Parathyroid adenoma (tissue), 2 donors: ENCODE measurements at regions not wholly inside any gene's neighbourhood (a gene's known extent, or its start where the extent isn't known, plus 50 kb on each side); places are given as distances from the start of the nearest gene placed in this dataset.
"Not testable (repeated sequence)": the region's sequence is repeated elsewhere in the genome, so short reads cannot be mapped to it uniquely, and the experiment has no call there.

Experiments used
- H2AFZ ChIP-seq: fragments of 300-600 bp; sonication (generic); one replicate; pipeline ENCODE4 v1.7.0; 2017; ENCODE audit warnings: antibody characterized with exemption, mild to moderate bottlenecking
- H3K27ac ChIP-seq: fragments of 300-600 bp; sonication (generic); one replicate; pipeline ENCODE4 v1.7.0; 2017
- H3K27me3 ChIP-seq: fragments of 300-600 bp; sonication (generic); one replicate; pipeline ENCODE4 v1.7.0; 2017; ENCODE audit warnings: low read length; ENCODE audit not compliant: control insufficient read depth, insufficient read depth
- H3K36me3 ChIP-seq: fragments of 300-600 bp; sonication (generic); one replicate; pipeline ENCODE4 v1.7.0; 2017; ENCODE audit warnings: low read length; ENCODE audit not compliant: control insufficient read depth, insufficient read depth
- H3K4me1 ChIP-seq: fragments of 300-600 bp; sonication (generic); one replicate; pipeline ENCODE4 v1.7.0; 2017; ENCODE audit warnings: control low read depth
- H3K4me2 ChIP-seq: fragments of 300-600 bp; sonication (generic); one replicate; pipeline ENCODE4 v1.7.0; 2017; ENCODE audit warnings: low read length
- H3K4me3 ChIP-seq: fragments of 300-600 bp; sonication (generic); one replicate; pipeline ENCODE4 v1.7.0; 2017; ENCODE audit warnings: low read depth, low read length
- H3K79me2 ChIP-seq: fragments of 300-600 bp; sonication (generic); one replicate; pipeline ENCODE4 v1.7.0; 2017; ENCODE audit warnings: control low read depth
- H3K9ac ChIP-seq: fragments of 300-600 bp; sonication (generic); one replicate; pipeline ENCODE4 v1.7.0; 2017; ENCODE audit warnings: mild to moderate bottlenecking
- H3K9me3 ChIP-seq: fragments of 300-600 bp; sonication (generic); one replicate; pipeline ENCODE4 v1.7.0; 2017; ENCODE audit warnings: low read length; ENCODE audit not compliant: control insufficient read depth
- TF ChIP-seq, protein P1 (sequence below): fragments of 300-600 bp; sonication (generic); IDR thresholded peaks from one replicate; pipeline ENCODE4 v1.7.0; 2017; ENCODE audit warnings: antibody characterized with exemption, mild to moderate bottlenecking
- donor health status: primary hyperparathyroidism.

DNA sequence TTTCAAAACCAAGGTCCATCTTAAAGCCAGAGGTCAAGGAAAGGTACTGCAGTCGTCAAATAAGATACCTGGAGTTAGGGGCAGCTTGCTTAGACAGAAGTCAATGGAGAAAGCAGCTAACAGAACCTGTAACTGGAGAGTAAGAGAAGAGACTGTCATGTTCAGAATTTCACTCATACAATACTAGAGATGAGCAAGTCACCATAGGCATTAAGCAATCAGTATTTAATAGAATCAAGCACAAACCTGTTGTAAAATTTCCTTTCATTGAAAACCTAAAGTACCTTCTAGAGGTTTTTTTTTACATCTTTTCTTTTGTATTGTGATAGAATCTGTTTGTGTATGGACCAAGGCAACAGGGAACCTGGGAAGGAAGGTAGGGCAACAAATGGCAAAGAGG is 183.4 kb upstream of the ERBB4 start:
- Histone ChIP-seq H2AFZ (no peak overlapping the region), H3K4me3 (no peak overlapping the region), H3K4me1 (no peaks in the 10 kb centered on the region), H3K27ac (no peak overlapping the region), H3K36me3 (no peaks in the 10 kb centered on the region), H3K9ac (no peak overlapping the region), H3K9me3 (no peaks in the 10 kb centered on the region), H3K27me3 (no peaks in the 10 kb centered on the region), H3K4me2 (no peak overlapping the region), H3K79me2 (no peaks in the 10 kb centered on the region)
- TF ChIP-seq, protein P1, sequence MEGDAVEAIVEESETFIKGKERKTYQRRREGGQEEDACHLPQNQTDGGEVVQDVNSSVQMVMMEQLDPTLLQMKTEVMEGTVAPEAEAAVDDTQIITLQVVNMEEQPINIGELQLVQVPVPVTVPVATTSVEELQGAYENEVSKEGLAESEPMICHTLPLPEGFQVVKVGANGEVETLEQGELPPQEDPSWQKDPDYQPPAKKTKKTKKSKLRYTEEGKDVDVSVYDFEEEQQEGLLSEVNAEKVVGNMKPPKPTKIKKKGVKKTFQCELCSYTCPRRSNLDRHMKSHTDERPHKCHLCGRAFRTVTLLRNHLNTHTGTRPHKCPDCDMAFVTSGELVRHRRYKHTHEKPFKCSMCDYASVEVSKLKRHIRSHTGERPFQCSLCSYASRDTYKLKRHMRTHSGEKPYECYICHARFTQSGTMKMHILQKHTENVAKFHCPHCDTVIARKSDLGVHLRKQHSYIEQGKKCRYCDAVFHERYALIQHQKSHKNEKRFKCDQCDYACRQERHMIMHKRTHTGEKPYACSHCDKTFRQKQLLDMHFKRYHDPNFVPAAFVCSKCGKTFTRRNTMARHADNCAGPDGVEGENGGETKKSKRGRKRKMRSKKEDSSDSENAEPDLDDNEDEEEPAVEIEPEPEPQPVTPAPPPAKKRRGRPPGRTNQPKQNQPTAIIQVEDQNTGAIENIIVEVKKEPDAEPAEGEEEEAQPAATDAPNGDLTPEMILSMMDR, result no peak

- H3K27me3 ChIP-seq, result no peaks in the 10 kb centered on the region
- H3K9me3 ChIP-seq, result no peaks in the 10 kb centered on the region
- no peak overlapping the region for H3K27ac ChIP-seq
- no peaks in the 10 kb centered on the region for H3K79me2 ChIP-seq
- no peaks in the 10 kb centered on the region for H3K4me1 ChIP-seq
- TF ChIP-seq, protein P1, result no peak
- H3K36me3 ChIP-seq, result no peaks in the 10 kb centered on the region
- no peak overlapping the region for H3K9ac ChIP-seq
- no peak overlapping the region for H3K4me3 ChIP-seq
- H2AFZ ChIP-seq, result no peak overlapping the region
- no peak overlapping the region for H3K4me2 ChIP-seq
These were observed 182.4 kb upstream of the ERBB4 start for GRCh38 chr2:212721026-212721451.

GRCh38 chr2:212715411-212715810 is 176.8 kb upstream of the ERBB4 start:
- H3K9ac ChIP-seq, H3K9me3 ChIP-seq, H2AFZ ChIP-seq, H3K27ac ChIP-seq, H3K36me3 ChIP-seq, H3K4me1 ChIP-seq, H3K4me2 ChIP-seq, H3K27me3 ChIP-seq, H3K4me3 ChIP-seq, H3K79me2 ChIP-seq: not testable (repeated sequence)

GRCh38 chr2:212713681-212714080 is 175.1 kb upstream of the ERBB4 start:
- Histone ChIP-seq H3K4me1 (no peaks in the 10 kb centered on the region), H3K36me3 (no peaks in the 10 kb centered on the region), H2AFZ (no peak overlapping the region)

DNA sequence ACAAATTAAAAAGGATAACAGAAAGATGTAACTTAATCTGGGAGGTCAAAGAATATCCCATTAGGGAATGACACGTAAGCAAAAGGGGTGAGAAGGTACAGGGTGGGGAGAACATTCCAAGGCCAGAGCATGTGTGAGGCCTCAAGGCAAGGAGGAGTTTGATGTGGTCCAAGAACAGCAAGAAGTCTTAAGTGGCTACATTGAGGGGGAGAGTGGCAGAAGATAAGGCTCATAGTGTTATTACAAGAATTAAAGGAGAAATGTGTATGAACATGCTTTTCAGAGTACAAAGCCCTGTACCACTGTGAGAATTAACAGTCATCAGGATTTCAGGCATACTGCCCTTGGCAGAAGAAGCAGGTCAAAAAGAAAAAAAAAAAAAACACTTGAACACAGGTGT is 174.4 kb upstream of the ERBB4 start:
- TF ChIP-seq, protein P1, result no peak
- no peak overlapping the region for H3K27ac ChIP-seq
- H3K4me3 ChIP-seq, result no peak overlapping the region

More at GRCh38 chr2:212713681-212714080, 175.1 kb upstream of the ERBB4 start:
- TF ChIP-seq, protein P1, result no peak
- H3K9me3 ChIP-seq, result no peaks in the 10 kb centered on the region
- no peak overlapping the region for H3K27ac ChIP-seq
- H3K9ac ChIP-seq, result no peak overlapping the region
- no peaks in the 10 kb centered on the region for H3K79me2 ChIP-seq
- H3K27me3 ChIP-seq, result no peaks in the 10 kb centered on the region
- no peak overlapping the region for H3K4me3 ChIP-seq
- H3K4me2 ChIP-seq, result no peak overlapping the region

More for the DNA sequence above, 174.4 kb upstream of the ERBB4 start:
- Histone ChIP-seq H3K4me2 (no peak overlapping the region), H3K27me3 (no peaks in the 10 kb centered on the region), H2AFZ (no peak overlapping the region), H3K4me1 (no peaks in the 10 kb centered on the region), H3K9me3 (no peaks in the 10 kb centered on the region), H3K9ac (no peak overlapping the region), H3K36me3 (no peaks in the 10 kb centered on the region), H3K79me2 (no peaks in the 10 kb centered on the region)
